ENCODE measurements at regions not wholly inside any gene's neighbourhood (a gene's known extent, or its start where the extent isn't known, plus 50 kb on each side); places are given as distances from the start of the nearest gene placed in this dataset.

- TF ChIP-seq CTCF (conservative IDR thresholded peaks at IDR 0.05; ENCODE audit: low read depth in 2 of 2) (no peak), CREB1 (CRISPR knock-in tag; IDR thresholded peaks at IDR 0.05; ENCODE audit: low read depth) (no peak), POLR2AphosphoS5 (IDR thresholded peaks at IDR 0.05; ENCODE audit: low read depth) (no peak), REST (IDR thresholded peaks at IDR 0.05; ENCODE audit: unreplicated experiment) (no peak), STAT1 (IDR thresholded peaks at IDR 0.05; ENCODE audit: unreplicated experiment) (no peak), ETS1 (IDR thresholded peaks at IDR 0.05) (no peak)
Measured at GRCh38 chr1:143652187-143652586, 319.6 kb downstream of the FAM72C start.

All from GM23338 (cell line).